Prostate gland (tissue), 1 donor: ENCODE measurements at regions not wholly inside any gene's neighbourhood (a gene's known extent, or its start where the extent isn't known, plus 50 kb on each side); places are given as distances from the start of the nearest gene placed in this dataset.

Experiments used
- POLR2A ChIP-seq: fragments of 450-650 bp; IDR thresholded peaks from one replicate; pipeline ENCODE4 v1.6.1; 2016; ENCODE audit warnings: antibody characterized with exemption, mild to moderate bottlenecking
- POLR2AphosphoS5 ChIP-seq: sonication (generic); formaldehyde crosslinking; IDR thresholded peaks from one replicate; pipeline ENCODE4 v1.6.1; 2017; ENCODE audit warnings: antibody characterized with exemption

DNA sequence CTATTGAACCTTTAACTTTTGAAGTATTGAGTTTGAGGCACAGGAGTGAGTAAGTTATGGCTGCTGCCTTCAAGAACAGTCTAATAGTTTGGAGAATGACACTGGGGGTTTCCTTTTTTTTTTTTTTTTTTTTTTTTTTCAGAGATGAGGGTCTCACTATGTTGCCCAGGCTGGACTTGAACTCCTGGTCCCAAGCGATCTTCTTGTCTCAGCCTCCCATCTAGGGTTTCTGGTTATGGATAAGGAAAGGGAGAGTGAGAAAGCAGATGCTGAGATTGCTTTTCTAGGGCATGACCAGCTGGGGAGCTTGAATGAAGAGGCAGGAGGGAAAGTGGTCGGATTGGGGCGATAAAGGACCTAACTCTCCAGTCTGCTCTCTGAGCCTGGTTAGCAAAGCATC is 59.9 kb upstream of the BTRC start:
- TF ChIP-seq POLR2A (no peak), POLR2AphosphoS5 (no peak)
